GM19438 (cell line): ENCODE measurements at regions not wholly inside any gene's neighbourhood (a gene's known extent, or its start where the extent isn't known, plus 50 kb on each side); places are given as distances from the start of the nearest gene placed in this dataset.
A peak's percentile ranks its signal among the peaks of the same experiment; 100 is the strongest.
"Not testable (repeated sequence)": the region's sequence is repeated elsewhere in the genome, so short reads cannot be mapped to it uniquely, and the experiment has no call there.

Experiments
- ATAC-seq: cut with Tn5 transposase; IDR thresholded peaks from one replicate; pipeline ENCODE4 v1.9.1; 2021; ENCODE audit warnings: low read depth; ENCODE audit not compliant: unreplicated experiment

- ATAC-seq = not testable (repeated sequence)
Measured at GRCh38 chr12:75657354-75657753, 145.9 kb upstream of the KRR1 start.

DNA sequence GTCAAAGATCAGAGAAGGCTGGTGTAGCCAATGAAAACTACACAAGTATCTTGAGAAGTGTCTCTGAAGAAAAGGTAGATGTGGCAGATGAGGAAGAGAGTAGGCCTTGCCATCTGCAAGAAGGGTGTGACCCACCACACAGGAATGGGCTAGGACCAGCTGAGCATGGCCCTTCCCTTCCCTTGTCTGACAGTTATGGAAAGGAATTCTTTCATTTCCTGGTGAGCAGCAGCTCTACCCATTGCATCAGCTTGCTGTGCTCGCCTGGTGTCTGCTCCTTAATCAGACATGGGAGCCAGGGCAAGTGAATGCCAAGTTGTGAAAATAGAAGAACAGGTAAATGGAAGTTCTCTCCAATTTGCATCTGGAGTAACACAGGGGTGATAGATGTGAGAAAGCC lies 145.2 kb upstream of the KRR1 start:
- no peak for ATAC-seq

- ATAC-seq = no peak
Measured at GRCh38 chr12:75656210-75656609, 144.8 kb upstream of the KRR1 start.

DNA sequence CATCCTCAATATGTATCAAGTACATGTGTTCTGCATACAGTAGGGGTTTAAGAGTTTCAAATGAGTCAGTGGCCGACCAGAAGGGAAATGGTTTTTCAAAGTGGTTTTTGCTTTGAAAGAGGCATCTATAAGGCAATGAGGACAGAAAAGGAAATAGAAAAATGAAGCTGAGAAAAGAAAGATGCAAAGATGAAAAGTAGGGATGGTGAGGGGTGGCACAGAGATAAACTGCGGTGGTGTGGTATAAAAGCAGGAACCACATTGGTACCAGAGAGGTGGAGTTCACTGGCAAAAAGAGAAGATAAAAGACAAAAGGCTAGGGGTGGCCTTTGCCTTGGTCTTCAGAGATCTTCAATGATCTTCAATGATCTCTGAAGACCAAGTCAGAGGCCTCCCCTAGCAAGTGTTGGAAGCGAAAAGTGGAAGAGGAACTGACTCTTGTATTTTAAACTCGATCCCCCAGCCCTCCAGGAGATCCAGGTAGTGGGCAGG lies 144.0 kb upstream of the KRR1 start:
- ATAC-seq = no peak

DNA sequence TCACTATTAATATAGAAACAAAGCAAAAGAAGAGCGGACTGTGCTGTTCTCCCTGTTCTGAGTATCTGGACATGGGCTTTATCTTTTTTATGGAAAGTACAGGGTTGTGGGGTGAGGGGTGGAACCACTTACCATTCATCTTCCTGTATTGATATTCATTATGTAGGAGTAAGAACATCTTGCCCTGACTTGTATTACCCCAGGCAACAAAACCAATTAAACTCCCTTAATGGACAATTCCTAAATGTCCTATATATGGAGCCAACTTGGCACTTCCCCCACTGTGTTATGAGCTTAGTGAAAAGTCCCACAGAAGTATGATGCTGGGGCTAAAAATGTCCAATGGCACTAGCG lies 139.9 kb upstream of the KRR1 start:
- ATAC-seq = no peak

DNA sequence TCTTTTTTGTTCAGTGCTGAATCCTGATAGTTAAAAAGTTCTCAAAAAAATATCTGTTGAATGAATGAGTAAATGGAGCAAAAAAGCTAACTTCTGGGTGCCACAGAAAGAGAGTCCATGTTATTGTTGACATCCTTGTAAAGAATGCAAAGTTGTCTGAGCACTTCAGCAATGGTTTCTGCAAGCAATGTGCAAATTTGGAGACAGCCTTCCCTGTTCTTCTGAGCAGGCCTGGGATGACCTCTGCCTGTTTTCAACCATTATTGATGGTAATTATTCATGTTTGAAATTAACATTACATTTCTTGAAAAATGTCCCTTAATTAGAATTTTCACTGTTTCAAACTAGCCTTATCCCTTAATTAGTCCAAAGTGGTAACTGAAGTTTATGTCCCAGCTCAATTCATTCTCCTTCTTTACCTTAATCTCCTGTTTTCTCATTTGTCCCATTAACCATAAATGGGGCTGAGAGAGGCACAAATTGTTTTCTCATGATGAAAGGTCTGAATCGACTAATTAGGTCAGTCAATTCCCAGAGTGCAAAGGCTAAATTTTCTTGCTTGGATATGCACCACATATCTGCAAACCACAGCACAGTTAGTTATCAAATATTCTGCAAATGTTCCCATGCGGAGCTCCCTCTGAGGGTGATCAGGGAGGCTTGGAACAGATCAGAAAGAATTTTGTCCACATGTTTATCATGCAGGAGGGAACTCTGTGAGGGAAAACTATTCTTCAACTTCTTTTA lies 139.4 kb upstream of the KRR1 start:
- no peak for ATAC-seq

- ATAC-seq = no peak
Measured at GRCh38 chr12:75650100-75650499, 138.7 kb upstream of the KRR1 start.

DNA sequence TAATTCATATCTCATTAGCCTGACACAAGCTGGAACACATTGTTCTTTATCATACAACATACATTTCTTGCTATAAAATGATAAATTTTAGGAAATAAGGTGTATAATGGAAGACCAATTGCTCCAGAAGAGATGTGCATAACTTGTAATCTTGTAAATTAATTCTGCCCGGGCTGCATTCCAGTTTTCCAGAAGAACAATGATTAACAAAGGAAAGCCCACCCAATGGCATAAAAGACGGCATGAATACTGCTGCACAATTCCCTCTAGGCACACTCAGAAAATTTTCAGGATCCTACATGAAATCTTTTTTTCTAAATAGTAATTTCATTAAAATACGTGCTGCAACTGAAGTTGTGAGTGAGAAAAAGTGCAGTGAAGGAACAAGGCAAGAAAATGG lies 137.4 kb upstream of the KRR1 start:
- ATAC-seq = no peak

DNA sequence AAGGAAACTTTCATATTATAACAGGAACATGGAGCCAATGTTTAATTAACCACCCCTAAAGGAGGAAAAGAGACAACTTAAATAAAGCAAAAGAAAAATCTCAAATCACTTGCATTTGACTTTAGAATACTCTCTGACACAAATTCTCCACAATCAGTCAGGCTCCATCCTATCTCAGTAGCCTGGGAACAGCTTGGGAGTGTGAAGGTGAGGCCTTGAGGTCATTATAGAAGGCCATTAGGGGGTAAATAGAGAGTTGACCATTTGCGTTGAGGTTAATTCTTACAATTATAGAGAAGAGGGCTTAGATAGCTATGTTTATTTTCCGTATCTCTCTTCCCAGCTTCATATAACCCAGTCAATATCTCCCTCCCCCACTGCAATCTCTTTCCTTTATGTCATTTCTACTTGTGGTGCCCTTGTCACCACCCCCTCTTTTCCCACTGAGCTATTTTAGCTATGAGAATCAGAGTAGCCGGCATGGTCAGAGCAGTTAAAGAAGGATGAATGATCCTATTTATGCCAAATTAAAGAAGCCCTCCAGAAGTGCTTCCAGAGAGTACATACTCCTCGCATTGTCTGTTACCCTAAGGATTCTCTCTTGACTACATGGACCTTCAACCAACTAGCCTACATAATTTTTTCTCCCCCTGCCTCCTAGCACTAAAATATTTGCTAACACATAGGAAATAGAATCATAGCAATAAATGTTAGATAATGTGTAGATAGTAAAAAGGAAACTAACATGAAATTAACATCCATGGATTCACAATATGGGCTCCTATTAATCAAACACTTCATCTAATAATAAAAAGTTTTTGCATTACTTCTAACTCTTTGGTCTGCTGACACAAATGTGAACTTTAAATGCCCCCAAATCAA lies 135.2 kb upstream of the KRR1 start:
- no peak for ATAC-seq

GRCh38 chr12:75644472-75645072 lies 133.2 kb upstream of the KRR1 start:
- ATAC-seq = no peak

GRCh38 chr12:75643119-75643518 lies 131.7 kb upstream of the KRR1 start:
- not testable (repeated sequence) for ATAC-seq

GRCh38 chr12:75642226-75642625 lies 130.8 kb upstream of the KRR1 start:
- ATAC-seq = no peak

GRCh38 chr12:75641031-75641780 lies 129.8 kb upstream of the KRR1 start:
- ATAC-seq = peak; percentile 97

DNA sequence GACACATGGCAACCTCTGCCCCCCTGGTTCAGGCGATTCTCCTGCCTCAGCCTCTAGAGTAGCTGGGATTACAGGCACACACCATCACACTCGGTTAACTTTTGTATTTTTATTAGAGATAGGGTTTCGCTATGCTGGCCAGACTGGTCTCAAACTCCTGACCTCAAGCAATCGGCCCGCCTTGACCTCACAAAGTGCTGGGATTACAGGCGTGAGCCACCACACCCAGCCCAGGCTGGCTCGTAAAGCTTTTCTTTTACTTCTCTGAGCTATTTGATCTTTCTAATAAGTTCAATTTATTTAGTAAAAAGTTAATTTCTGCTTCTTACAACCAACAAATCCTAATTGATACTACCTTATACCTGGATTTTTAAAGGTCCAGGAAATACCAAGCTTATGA lies 127.4 kb upstream of the KRR1 start:
- ATAC-seq = no peak

GRCh38 chr12:75636607-75637006 lies 125.2 kb upstream of the KRR1 start:
- ATAC-seq = no peak

- no peak for ATAC-seq
Measured at GRCh38 chr12:75635606-75636444, 124.4 kb upstream of the KRR1 start.

GRCh38 chr12:75634244-75635222 lies 123.1 kb upstream of the KRR1 start:
- no peak for ATAC-seq

DNA sequence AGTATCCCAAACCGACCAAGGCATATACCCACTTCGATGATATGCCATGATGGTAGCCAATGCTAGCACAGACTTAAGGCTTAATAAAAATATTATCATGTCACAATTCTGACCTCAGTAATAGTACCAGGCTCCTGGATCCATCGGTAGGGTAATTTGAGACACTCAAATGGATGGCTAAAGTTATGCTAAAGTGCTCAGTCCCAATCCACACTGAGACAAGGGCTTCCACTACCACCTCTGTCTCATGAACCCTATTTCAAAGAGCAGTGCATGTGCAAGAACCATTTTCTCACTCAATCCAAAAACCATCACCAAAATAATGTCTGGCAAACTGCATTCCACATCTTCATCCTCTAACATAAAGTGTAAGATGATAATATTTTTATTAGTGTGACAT lies 122.4 kb upstream of the KRR1 start:
- no peak for ATAC-seq

GRCh38 chr12:75632442-75632841 lies 121.0 kb upstream of the KRR1 start:
- ATAC-seq = no peak
